Erythroblast (primary cell): ENCODE measurements at regions not wholly inside any gene's neighbourhood (a gene's known extent, or its start where the extent isn't known, plus 50 kb on each side); places are given as distances from the start of the nearest gene placed in this dataset.

ENCODE experiments used
- DNase-seq, 2 experiments: peaks; one replicate each; lab custom pipeline; 2025; lab: John Stamatoyannopoulos, UW
- GATA1 ChIP-seq: IDR thresholded peaks from 2 replicates; pipeline ENCODE4 v1.6.1; 2011; ENCODE audit warnings: low read depth, mild to moderate bottlenecking, control low read depth, low read length, moderate library complexity
- POLR2A ChIP-seq: IDR thresholded peaks from 2 replicates; pipeline ENCODE4 v1.6.1; 2011; ENCODE audit warnings: mild to moderate bottlenecking, low read length

GRCh38 chr10:124346831-124347230, 71.9 kb downstream of the OAT start:
- DNase-seq = no peak
- no peak for TF ChIP-seq POLR2A
- no peak for TF ChIP-seq GATA1

- no peak for TF ChIP-seq POLR2A
- TF ChIP-seq GATA1 = no peak
- DNase-seq = no peak
Measured at GRCh38 chr10:124345521-124345920, 73.2 kb downstream of the OAT start.

GRCh38 chr10:124344931-124345330, 73.8 kb downstream of the OAT start:
- no peak for DNase-seq
- no peak for TF ChIP-seq GATA1
- no peak for TF ChIP-seq POLR2A

- no peak for DNase-seq
- TF ChIP-seq GATA1 (no peak), POLR2A (no peak)
Measured at GRCh38 chr10:124344266-124344590, 74.5 kb downstream of the OAT start.

- DNase-seq = no peak
- TF ChIP-seq GATA1 (no peak), POLR2A (no peak)
Measured at GRCh38 chr10:124343351-124344265, 75.1 kb downstream of the OAT start.

GRCh38 chr10:124342821-124343170, 75.9 kb downstream of the OAT start:
- TF ChIP-seq GATA1 = no peak
- TF ChIP-seq POLR2A = no peak
- DNase-seq = no peak

- TF ChIP-seq GATA1 = no peak
- TF ChIP-seq POLR2A = no peak
- no peak for DNase-seq
Measured at GRCh38 chr10:124342136-124342820, 76.4 kb downstream of the OAT start.

GRCh38 chr10:124341768-124342135, 77.0 kb downstream of the OAT start:
- DNase-seq = peak; percentile 53 to 69
- TF ChIP-seq GATA1 (no peak), POLR2A (no peak)

- TF ChIP-seq GATA1 (no peak), POLR2A (no peak)
- DNase-seq = no peak
Measured at GRCh38 chr10:124340033-124340760, 78.5 kb downstream of the OAT start.

- no peak for DNase-seq
- TF ChIP-seq GATA1 (no peak), POLR2A (no peak)
Measured at GRCh38 chr10:124339119-124340032, 79.3 kb downstream of the OAT start.

- TF ChIP-seq POLR2A = no peak
- TF ChIP-seq GATA1 = no peak
- DNase-seq = no peak
Measured at GRCh38 chr10:124338276-124338925, 80.3 kb downstream of the OAT start.

- no peak for DNase-seq
- TF ChIP-seq GATA1 (no peak), POLR2A (no peak)
Measured at GRCh38 chr10:124336186-124336585, 82.5 kb downstream of the OAT start.
